Thoracic aorta (tissue), 2 donors: ENCODE measurements at regions not wholly inside any gene's neighbourhood (a gene's known extent, or its start where the extent isn't known, plus 50 kb on each side); places are given as distances from the start of the nearest gene placed in this dataset.
"Not testable (repeated sequence)": the region's sequence is repeated elsewhere in the genome, so short reads cannot be mapped to it uniquely, and the experiment has no call there.

ENCODE experiments used
- ATAC-seq: fragments of 150-250 bp; one replicate; pipeline ENCODE4 v1.8.0; 2017; ENCODE audit warnings: low read depth; ENCODE audit not compliant: insufficient number of reproducible peaks, low FRiP score
- DNase-seq: peaks from one replicate; pipeline ENCODE4 v3.0.0-alpha.2; 2020; ENCODE audit warnings: low spot score
- H3K27ac ChIP-seq, 2 donors: fragments of 200-600 bp; sonication (generic); 1 replicate in 1 of 2; 2 replicates in 1 of 2; pipeline ENCODE4 v1.5.1; 2016; ENCODE audit warnings: mild to moderate bottlenecking in 2 of 2, moderate library complexity in 2 of 2
- H3K27me3 ChIP-seq: fragments of 200-600 bp; sonication (generic); replicated peaks from 2 replicates; pipeline ENCODE4 v1.6.0; 2016; ENCODE audit warnings: mild to moderate bottlenecking; ENCODE audit not compliant: insufficient read depth
- H3K36me3 ChIP-seq: fragments of 200-600 bp; sonication (generic); one replicate; pipeline ENCODE4 v1.5.1; 2016
- H3K4me1 ChIP-seq, 2 donors: fragments of 200-600 bp; sonication (generic); 1 replicate in 1 of 2; 2 replicates in 1 of 2; pipeline versions ENCODE4 v1.5.1 to v1.6.0; 2016; ENCODE audit warnings: low read depth in 2 of 2, mild to moderate bottlenecking in 1 of 2; ENCODE audit not compliant: control insufficient read depth in 1 of 2
- H3K4me3 ChIP-seq: fragments of 200-600 bp; sonication (generic); 2 replicates; pipeline ENCODE4 v1.5.1; 2016; ENCODE audit warnings: mild to moderate bottlenecking
- H3K9me3 ChIP-seq: fragments of 200-600 bp; sonication (generic); 2 replicates; pipeline ENCODE4 v1.5.1; 2016
- TF ChIP-seq, protein P1 (sequence below): fragments of 200-600 bp; sonication (generic); IDR thresholded peaks from one replicate; pipeline ENCODE4 v1.5.1; 2019; ENCODE audit warnings: antibody characterized with exemption

GRCh38 chr4:173735049-173735448 lies 205.0 kb upstream of the HAND2 start:
- H3K4me3 ChIP-seq = peak overlapping the region; percentile 57
- H3K27ac ChIP-seq = peak overlapping the region; percentile 70
- H3K36me3 ChIP-seq = no peaks in the 10 kb centered on the region
- no peaks in the 10 kb centered on the region for H3K9me3 ChIP-seq
- DNase-seq (no peak), ATAC-seq (peak; percentile 77)
- no peaks in the 10 kb centered on the region for H3K27me3 ChIP-seq
- H3K4me1 ChIP-seq = peaks cover 21 to 44% of the 10 kb centered on the region in 2 donors
- TF ChIP-seq, protein P1, sequence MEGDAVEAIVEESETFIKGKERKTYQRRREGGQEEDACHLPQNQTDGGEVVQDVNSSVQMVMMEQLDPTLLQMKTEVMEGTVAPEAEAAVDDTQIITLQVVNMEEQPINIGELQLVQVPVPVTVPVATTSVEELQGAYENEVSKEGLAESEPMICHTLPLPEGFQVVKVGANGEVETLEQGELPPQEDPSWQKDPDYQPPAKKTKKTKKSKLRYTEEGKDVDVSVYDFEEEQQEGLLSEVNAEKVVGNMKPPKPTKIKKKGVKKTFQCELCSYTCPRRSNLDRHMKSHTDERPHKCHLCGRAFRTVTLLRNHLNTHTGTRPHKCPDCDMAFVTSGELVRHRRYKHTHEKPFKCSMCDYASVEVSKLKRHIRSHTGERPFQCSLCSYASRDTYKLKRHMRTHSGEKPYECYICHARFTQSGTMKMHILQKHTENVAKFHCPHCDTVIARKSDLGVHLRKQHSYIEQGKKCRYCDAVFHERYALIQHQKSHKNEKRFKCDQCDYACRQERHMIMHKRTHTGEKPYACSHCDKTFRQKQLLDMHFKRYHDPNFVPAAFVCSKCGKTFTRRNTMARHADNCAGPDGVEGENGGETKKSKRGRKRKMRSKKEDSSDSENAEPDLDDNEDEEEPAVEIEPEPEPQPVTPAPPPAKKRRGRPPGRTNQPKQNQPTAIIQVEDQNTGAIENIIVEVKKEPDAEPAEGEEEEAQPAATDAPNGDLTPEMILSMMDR = no peak

DNA sequence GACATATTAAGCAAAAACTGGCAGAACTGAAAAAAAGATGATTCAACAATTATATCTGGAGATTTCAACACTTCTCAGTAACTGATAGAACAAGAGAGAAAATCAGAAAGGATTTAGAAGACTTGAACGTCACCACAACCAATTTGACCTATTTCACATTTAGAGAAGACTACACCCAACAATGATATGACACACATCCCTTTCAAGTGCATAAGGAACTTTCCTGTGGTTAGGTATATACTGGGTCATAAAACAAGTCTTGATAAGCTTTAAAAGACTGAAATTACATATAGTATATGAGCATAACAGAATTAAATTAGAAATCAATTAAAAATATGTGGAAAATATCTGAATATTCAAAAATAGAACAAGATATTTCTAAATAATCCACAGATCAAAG lies 201.2 kb upstream of the HAND2 start:
- no peak overlapping the region for H3K27ac ChIP-seq
- H3K4me1 ChIP-seq = peaks cover 14 to 24% of the 10 kb centered on the region in 2 donors
- TF ChIP-seq, protein P1 = no peak
- ATAC-seq (no peak), DNase-seq (no peak)
- H3K36me3 ChIP-seq = no peaks in the 10 kb centered on the region
- H3K27me3 ChIP-seq = no peaks in the 10 kb centered on the region
- H3K4me3 ChIP-seq = no peak overlapping the region
- no peaks in the 10 kb centered on the region for H3K9me3 ChIP-seq

DNA sequence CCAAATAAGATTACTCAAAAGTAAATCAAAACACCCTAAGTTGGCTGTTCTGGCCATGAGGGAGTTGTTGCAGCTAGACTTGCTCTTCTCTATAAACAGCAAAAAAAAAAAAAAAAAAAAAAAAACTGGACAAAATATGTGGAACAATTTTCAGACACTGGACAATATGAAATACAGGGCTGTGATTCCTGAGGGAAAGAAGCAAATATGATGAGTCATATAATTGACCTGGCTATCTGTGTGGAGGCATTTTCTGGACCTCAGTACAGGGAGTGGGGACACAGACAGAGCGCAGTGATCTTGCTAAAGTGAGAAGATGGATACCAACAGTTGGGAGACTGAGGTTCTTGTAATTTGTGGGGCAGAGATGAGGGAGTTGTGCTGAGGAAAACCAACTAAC lies 192.0 kb upstream of the HAND2 start:
- peaks cover 18% of the 10 kb centered on the region for H3K9me3 ChIP-seq
- TF ChIP-seq, protein P1 = no peak
- H3K27me3 ChIP-seq = no peaks in the 10 kb centered on the region
- H3K36me3 ChIP-seq = no peaks in the 10 kb centered on the region
- no peak overlapping the region for H3K27ac ChIP-seq
- ATAC-seq (no peak), DNase-seq (no peak)
- H3K4me3 ChIP-seq = no peak overlapping the region
- no peaks in the 10 kb centered on the region for H3K4me1 ChIP-seq

DNA sequence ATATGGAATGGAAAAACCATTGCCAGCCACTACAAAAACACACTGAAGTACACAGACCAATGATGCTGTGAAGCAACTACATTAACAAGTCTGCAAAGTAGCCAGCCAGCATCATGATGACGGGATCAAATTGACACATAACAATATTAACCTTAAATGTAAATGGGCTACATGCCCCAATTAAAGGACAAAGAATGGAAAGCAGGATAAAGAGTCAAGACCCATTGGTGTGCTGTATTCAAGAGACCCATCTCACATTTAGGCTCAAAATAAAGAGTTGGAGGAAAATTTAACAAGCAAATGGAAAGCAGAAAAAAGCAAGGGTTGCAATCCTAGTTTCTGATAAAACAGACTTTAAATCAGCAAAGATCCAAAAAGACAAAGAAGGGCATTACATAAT lies 188.5 kb upstream of the HAND2 start:
- H3K4me1 ChIP-seq = peaks cover 0 to 20% of the 10 kb centered on the region in 2 donors
- not testable (repeated sequence) for ATAC-seq, H3K27ac ChIP-seq

GRCh38 chr4:173717581-173717980 lies 187.6 kb upstream of the HAND2 start:
- DNase-seq = no peak
- no peak overlapping the region for H3K4me3 ChIP-seq

More for the DNA sequence above, 188.5 kb upstream of the HAND2 start:
- DNase-seq, H3K4me3 ChIP-seq, H3K36me3 ChIP-seq, H3K27me3 ChIP-seq: not testable (repeated sequence)
- H3K9me3 ChIP-seq = peaks cover 18% of the 10 kb centered on the region

More at GRCh38 chr4:173717581-173717980, 187.6 kb upstream of the HAND2 start:
- H3K27ac ChIP-seq = no peak overlapping the region
- no peak for ATAC-seq
- peaks cover 18% of the 10 kb centered on the region for H3K9me3 ChIP-seq
- H3K27me3 ChIP-seq = no peaks in the 10 kb centered on the region
- TF ChIP-seq, protein P1 = no peak
- peaks cover 0 to 28% of the 10 kb centered on the region in 2 donors for H3K4me1 ChIP-seq
- no peaks in the 10 kb centered on the region for H3K36me3 ChIP-seq
